ENCODE measurements at regions not wholly inside any gene's neighbourhood (a gene's known extent, or its start where the extent isn't known, plus 50 kb on each side); places are given as distances from the start of the nearest gene placed in this dataset.

DNA sequence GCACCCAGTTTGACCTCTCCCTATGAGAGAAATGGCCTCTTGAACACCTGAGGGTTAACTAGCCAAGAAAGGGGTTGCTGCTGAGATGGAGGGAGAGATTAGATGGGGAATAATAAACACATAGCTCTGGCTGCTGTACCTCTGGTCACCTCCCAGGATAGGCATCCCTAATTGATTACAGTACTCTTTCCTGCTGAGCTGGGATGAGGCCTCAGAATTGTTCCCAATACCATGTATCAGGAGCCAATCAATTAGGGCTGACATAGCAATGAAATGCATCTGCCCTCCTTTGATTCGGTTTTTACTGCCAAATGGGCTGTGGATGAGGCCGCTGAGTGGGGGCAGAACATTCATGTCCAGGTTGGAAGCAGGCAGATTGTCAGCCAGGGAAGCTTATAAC lies 339.4 kb upstream of the SLCO3A1 start:
- FAIRE-seq = no peak
- DNase-seq (ENCODE audit: extremely low spot score, insufficient read length, low read depth) = no peak

DNA sequence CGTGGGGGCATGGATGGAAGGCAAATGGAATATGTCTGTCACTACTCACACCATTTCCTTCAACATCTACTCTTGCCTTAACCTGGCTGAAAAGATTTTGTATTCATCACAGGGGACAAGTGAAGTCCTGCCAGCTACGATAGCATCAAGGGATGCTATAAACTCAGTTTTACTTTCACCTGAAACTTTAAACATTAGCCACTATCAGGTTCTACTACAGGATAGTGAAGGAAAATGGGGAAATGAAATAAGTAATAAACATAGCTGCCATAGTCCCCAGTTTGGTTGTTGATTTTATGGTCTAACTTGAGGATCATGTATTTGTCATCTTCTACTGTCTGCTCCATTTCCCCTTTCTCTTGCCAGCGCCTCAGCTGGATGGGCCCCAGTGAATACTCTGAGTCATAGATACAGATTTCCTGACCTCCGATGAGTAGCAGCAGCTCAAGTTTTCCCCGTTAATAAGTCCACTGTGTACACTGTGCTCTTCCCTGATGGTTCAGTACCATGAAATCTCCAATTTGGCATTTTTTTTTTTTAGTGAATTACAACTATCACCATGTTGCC lies 338.2 kb upstream of the SLCO3A1 start:
- FAIRE-seq (no peak), DNase-seq (ENCODE audit: extremely low spot score, insufficient read length, low read depth) (no peak)

DNA sequence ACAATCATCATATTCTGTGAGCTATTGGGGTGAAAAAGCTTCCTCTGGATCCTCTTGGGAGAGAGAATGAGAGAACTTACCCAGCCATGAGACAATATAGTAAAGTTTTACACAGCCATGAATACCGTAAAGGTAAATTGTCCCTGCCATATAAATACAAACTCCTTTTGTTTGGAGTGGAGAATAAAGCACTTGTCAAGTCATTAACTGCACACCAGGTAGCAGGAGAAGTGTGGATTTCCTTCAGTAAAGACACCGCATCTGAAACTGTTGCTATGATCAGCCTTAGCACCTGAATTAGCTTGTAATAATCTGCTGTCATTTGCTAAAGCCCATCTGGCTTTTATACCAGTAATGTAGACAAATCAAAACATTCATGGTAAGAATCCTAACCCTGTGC lies 336.6 kb upstream of the SLCO3A1 start:
- DNase-seq (ENCODE audit: extremely low spot score, insufficient read length, low read depth) = no peak
- no peak for FAIRE-seq

DNA sequence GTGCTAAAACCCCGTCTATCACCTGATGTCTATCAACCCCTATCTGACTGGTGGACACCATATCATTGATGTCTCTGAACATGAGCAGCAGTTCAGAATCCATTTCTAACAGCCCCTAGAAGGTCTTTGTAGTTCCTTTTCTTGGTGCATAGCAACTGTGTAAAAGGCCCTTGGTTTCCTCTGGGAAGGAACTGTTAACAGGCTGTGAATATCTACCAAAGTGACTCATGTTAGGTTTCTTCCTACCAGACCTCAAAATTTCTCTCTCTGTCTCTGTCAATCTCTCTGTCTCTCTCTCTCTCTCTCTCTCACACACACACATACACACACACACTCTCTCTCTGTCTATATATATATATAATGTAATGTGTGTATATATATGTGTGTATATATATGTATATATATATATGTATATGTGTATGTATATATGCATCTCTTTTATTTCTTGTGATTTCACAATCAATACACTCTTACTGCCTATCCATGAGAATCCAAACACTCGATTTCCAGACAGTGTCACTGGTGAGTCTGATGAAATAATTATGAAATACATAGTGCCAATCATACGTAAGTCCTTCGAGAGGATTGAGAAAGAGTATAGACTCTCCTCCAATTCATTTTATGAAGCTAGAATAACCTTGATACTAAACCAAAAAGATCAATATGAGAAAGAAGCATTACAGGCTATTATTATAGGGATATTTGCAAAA lies 335.9 kb upstream of the SLCO3A1 start:
- no peak for DNase-seq (ENCODE audit: extremely low spot score, insufficient read length, low read depth)

DNA sequence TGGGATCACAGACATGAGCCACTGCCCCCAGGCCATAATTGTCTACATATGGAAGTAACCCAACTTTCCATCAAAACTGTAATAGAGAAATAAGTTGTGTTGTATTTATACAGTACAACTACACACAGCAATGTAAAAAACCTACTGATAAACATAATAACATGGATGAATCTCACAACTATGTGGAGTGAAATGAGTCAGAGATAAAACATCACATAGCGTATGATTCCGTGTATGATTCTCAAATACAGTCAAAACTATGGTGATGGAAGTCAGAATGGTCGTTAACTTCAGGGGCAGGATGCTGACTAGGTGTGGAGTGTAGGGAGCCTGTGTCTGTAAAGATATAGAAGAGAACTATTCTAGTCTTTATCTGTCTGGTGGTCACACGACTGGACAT lies 332.7 kb upstream of the SLCO3A1 start:
- DNase-seq (ENCODE audit: extremely low spot score, insufficient read length, low read depth) = no peak
- no peak for FAIRE-seq

More for the DNA sequence above, 335.9 kb upstream of the SLCO3A1 start:
- FAIRE-seq = no peak

DNA sequence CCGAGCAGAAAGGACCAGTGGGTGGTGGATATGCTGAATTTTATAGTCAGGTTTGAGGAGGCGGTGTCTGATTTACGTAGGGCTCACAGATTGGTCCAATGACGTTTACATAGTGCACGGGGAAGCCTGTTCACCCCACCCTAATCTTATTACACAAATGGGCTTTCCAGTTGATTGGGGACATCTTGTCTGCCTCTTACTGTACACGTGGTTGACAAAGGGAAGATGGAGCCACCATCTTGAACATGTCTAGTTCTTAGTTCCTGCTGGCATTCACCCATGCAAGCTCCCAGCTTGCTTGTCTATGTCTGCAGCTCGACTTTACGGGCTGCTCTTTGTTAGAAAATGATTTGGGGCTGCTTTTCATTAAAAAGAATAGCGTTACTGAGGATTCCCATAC lies 332.0 kb upstream of the SLCO3A1 start:
- no peak for FAIRE-seq
- no peak for DNase-seq (ENCODE audit: extremely low spot score, insufficient read length, low read depth)

DNA sequence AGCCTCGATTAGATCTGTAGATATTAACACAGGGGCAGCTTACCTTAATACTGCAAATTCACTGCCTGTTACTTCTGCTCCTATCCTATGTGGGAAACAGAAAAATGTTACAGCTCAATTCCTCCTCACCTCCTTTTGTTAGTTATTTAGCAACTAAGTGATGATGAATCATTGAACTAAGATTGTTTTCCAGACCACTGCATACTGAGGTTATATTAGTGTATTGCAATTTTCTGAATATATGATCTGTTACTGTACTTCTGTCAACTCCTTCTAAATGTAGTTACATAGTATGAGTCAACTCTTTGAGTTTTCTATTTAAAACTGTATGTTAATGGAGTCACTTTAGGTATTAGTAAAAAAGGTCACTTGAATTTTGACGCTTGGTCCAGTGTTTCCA lies 331.5 kb upstream of the SLCO3A1 start:
- DNase-seq (ENCODE audit: extremely low spot score, insufficient read length, low read depth) = no peak

DNA sequence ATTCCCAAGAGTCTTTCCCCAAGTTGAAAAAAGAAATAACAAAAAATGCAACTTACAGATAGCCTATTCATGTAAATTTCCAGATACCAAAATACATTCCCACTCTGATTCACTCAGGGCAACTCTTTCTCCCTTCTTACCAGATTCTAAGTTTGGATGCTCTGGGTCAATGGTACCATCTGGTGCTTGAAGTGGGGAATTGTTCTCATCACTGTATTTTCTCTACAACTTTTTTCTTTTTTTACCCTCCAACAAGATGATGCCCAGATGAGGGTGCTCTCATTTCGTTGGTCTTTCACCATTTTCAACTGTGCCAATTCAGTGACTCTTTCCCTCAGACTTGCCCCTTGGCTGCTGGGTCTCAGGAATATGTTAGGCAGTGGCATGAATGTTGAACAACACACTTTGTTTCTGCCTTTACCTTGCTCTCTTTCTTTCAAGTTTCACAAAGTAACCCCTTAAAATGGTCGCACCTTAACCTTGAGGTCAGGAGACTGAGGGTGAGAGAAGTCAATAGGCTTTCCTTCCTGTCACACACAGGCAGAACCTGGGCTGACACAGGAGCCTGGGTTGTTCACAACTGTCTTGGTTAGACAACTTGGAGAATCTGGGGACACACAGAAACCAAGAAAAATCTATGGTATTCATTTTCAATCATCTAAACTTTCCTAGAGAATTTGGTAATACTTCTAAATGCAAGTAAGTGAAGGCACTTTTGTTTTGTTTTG lies 330.7 kb upstream of the SLCO3A1 start:
- no peak for FAIRE-seq
- DNase-seq (ENCODE audit: extremely low spot score, insufficient read length, low read depth) = no peak

More for the DNA sequence above, 331.5 kb upstream of the SLCO3A1 start:
- FAIRE-seq = no peak

DNA sequence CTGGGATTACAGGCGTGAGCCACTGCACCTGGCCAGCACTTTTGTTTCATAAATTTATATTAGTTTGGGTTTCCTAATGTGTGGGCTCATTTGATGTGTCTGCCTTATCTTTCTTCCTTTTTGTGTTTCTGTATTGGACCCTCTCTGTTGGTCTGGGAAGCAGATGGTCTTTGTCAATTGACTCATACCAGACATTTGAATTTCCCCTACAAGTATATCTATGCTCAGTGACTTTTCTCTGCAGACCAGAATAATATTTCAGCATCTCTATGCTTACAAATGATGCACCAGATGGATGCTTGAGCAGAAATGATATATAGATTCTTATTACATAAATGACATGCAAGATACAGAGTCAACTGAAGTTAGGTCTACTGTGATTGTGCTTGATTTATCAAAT lies 329.9 kb upstream of the SLCO3A1 start:
- DNase-seq (ENCODE audit: extremely low spot score, insufficient read length, low read depth) (no peak), FAIRE-seq (no peak)

DNA sequence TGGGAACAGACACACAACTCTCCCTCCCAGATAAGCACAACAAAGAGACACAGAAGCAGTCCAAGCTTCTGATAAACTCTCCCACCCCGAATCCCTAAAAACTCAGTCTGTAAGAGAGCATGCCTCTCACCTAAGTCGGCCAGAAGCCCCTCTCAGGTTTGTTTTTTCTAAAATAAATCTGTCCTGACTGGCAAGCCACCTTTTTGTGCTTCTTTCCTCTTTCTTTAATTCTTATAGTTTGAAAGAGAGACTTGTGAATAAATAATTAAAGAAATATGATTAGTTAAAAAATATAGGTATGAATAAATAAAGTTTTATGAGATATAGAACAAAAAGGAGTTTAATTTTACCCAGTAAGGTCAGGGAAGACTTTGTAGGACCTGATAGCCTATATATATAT lies 329.0 kb upstream of the SLCO3A1 start:
- DNase-seq (ENCODE audit: extremely low spot score, insufficient read length, low read depth) (no peak), FAIRE-seq (no peak)

DNA sequence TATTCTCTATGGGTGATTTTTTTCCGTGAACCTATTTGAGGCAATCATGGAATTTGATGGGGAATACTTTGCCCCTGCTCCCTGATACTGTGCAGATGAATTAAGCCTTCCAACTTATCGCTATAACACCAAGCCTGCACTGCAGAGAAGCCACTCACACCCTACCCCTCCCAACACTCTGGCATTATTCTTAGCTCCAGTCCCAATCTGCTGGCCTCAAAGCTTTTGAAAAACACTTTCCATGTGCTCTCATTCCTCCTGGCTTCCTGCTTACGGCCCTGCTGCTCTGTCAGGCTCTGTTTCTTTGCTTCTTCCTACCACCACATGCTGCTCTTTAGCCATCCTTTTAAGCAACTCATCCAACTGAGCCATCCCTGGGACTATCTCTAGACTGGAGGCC lies 327.8 kb upstream of the SLCO3A1 start:
- no peak for DNase-seq (ENCODE audit: extremely low spot score, insufficient read length, low read depth)
- FAIRE-seq = no peak

DNA sequence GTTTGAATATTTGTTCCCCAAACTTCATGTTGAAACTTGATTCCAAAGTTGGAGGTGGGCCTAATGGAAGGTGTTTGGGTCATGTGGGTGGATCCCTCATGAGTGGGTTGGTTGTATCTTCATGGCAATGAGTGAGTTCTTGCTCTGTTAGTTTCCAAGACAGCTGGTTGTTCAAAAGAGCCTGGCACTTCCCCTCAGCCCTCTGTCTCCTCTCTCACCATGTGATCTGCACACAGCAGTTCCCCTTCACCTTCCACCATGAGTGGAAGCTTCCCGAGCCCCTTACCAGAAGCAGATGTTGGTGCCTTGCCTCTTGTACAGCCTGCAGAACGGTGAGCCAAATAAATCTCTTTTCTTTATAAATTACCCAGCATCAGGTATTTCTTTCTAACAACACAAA lies 327.1 kb upstream of the SLCO3A1 start:
- DNase-seq (ENCODE audit: extremely low spot score, insufficient read length, low read depth) = no peak
- FAIRE-seq = no peak

DNA sequence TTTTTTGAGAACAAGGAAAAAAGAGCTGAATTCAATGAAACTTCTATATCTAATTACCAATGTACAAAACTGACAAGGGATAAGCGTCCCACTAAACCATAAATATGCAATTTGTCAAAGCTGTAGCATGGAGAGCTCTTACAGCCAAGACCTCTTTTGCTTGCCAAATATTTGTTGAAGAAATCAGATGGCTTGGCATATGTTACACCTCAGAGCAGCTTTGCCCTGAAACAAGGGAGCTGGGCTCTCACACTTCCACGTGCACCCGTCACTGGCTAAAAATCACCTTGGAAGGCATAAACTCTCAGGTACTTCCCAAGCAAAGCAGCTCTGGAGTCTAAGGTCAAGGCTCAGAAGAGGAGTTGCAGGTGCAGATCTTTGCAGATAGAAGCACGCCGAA lies 324.7 kb upstream of the SLCO3A1 start:
- FAIRE-seq (no peak), DNase-seq (ENCODE audit: extremely low spot score, insufficient read length, low read depth) (no peak)

DNA sequence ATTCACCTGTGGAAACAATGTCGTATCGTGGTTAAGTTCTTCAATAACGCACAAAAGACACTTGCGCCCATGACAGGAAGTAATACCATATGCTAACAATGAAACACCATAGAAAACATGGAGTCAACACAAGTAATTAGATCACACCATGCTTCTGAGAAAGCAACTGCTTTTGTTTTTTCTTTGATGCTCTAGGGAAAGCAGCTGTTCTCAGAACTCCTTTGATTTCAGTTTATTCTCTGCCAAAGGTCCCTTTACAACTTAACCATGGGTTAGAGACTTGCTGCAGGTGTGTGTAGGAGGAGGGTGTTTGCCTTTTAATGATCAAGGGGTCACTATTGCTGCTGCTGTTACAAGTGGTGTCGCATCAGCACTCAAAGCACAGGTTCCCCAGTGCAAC lies 324.0 kb upstream of the SLCO3A1 start:
- DNase-seq (ENCODE audit: extremely low spot score, insufficient read length, low read depth) (no peak), FAIRE-seq (no peak)

DNA sequence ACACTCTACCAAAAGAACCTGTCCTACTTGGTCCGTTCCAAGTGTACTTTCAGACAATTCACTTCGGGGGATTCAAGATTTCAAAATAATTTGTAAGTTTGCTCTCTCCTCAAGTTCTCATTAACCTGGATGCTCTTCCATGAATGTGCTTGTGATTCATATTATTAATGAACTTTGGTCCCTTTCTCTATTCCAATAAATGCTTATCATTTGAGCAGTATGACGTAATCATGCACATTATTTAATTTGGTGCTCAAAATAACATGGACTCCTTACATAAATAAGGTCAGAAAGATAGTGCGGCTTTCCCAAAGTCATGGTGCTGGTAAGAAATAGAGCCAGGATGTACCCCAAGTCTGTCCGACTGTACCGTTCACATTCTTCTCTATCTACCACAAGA lies 323.2 kb upstream of the SLCO3A1 start:
- DNase-seq (ENCODE audit: extremely low spot score, insufficient read length, low read depth) = no peak
- FAIRE-seq = no peak

DNA sequence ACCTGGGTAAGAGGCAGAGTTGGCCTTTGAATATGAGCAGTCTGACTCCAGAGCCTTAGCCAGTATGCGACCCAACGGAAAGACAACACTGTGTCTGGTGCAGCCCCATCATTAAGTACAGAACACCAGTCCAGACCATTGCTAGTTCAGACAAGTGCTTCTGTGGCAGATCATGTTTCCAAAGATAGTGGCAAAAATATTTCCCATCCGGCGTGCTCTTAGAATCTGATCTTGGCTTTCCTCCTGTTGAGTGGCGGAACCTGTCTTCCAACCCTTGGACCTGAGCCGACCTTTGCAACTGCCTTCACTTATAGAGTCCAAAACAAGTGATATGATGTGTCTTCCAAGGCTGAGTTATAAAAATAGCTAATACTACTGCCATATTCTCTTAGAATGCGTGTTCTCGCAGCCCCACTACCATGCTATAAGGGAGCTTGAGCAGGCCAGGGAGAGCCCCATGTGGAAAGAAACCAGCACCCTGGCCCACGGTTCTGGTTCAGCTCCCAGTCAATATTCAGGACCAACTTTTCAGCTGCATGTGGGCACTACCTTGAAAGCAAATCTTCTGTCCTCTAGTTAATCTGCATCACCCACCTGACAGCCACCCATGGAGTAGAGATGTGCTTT lies 322.4 kb upstream of the SLCO3A1 start:
- DNase-seq (ENCODE audit: extremely low spot score, insufficient read length, low read depth) (no peak), FAIRE-seq (no peak)

DNA sequence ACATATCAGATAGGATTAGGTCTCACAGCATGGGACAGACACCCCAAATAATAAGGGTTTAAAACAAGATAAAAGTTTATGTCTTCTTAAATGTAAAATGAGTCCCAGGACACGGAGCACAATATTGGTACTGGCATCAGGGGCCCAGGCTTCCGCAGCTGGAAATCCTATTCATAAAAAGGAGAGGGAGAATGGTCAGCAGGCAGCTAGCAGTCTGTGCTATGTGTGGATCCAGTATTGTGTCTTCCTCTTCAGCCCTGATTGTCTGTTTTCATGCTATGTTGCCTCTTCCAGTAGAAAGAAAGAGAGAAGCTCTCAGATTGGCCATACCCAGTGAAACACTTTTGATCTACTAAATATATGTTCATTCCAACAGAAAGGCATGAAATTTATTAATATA lies 319.3 kb upstream of the SLCO3A1 start:
- FAIRE-seq (no peak), DNase-seq (ENCODE audit: extremely low spot score, insufficient read length, low read depth) (no peak)

DNA sequence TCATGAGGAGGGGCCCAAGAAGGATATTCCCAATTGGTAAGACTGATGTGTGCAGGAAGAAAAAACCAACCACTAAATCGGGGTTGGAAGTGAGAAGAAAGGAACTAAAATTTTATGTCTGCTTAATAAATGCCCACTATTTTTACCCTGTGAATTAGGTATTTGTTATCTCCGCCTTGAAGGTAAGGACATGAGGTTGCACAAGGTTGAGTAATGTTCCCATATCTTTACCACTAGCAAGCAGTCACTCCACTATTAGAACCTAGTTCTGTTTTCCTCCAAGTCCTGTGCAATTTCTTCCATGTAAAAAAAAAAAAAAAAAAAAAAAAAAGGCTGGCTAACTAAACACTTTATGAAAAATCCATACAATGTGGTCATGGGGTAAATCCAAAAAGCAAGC lies 318.5 kb upstream of the SLCO3A1 start:
- DNase-seq (ENCODE audit: extremely low spot score, insufficient read length, low read depth) (no peak), FAIRE-seq (no peak)

DNA sequence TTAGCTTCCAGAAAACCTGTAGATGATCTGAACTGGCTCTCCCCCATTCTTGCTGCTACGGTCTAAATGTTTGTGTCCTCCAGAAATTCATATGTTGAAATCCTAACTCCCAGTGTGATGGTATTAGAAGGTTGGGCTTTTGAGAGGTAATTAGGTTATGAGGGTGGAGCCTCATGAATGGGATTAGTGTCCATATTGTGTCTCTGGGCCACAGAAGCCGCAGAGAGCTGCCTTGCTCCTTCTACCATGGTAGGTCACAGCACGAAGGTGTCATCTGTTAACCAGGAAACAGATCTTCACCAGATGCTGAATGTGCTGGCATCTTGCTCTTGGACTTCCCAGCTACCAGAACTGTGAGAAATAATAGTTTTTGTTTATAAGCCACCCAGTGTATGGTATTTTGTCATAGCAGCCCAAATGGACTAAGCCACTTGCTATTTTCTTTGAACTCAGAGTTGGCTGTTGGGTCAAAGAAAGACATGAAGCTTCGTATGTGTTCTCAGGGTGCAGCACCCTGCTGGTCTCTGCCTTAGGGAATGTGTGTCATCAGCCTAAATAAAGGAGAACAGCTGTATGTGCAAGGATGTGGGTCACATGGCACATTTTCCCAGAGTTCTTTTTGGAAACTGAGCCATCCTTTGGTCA lies 317.5 kb upstream of the SLCO3A1 start:
- DNase-seq (ENCODE audit: extremely low spot score, insufficient read length, low read depth) (no peak), FAIRE-seq (no peak)

DNA sequence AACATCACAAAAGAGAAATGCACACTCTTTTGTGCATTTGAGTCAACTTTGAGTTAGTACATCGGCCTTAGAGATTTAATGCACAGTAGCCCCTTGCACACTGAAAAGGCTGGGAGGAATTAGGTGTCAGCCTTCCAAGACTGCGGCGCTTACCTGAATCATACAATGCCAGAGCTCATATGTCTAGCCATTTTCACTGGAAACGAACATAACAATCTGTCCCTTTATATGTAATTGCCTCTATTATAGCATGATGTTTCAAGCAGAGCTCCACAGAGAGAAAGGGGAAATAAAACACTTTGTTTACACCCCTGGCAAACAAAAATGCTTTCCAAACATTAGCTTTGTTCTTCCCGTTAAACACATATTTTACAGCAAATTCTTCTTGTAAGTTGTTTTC lies 315.7 kb upstream of the SLCO3A1 start:
- FAIRE-seq = no peak
- DNase-seq (ENCODE audit: extremely low spot score, insufficient read length, low read depth) = no peak

DNA sequence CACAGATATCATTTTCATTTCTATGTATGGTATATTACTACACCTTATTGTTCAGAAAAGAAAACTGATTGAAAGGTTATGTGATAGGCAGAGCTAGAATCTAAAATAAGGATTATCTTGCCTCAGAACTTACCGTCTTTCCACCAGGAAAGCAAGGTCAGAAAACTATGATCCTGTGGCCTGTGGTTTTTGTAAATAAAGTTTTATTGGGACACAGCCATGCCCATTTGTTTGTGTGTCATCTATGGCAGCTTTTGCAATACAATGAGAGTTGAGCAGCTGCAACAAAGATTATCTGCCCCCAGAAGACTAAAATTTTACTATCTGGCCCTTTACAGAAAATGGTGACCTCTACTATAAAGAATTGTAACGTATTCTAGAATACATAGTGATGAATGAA lies 314.7 kb upstream of the SLCO3A1 start:
- DNase-seq (ENCODE audit: extremely low spot score, insufficient read length, low read depth) = no peak
- FAIRE-seq = no peak

Data from GM18507 (cell line).